ENCODE measurements at regions not wholly inside any gene's neighbourhood (a gene's known extent, or its start where the extent isn't known, plus 50 kb on each side); places are given as distances from the start of the nearest gene placed in this dataset.

- TF ChIP-seq CTCF (optimal IDR thresholded peaks at IDR 0.05 in 1 of 3, IDR thresholded peaks at IDR 0.05 in 1 of 3, conservative IDR thresholded peaks at IDR 0.05 in 1 of 3; ENCODE audit: extremely low read depth in 1 of 3, insufficient read depth in 2 of 3, low read length in 3 of 3) (no peak), EZH2 (IDR thresholded peaks at IDR 0.05; ENCODE audit: low read length) (no peak)
Measured at GRCh38 chr10:10785627-10786026, 232.0 kb upstream of the CELF2 start.
